A549 (cell line): ENCODE measurements at regions not wholly inside any gene's neighbourhood (a gene's known extent, or its start where the extent isn't known, plus 50 kb on each side); places are given as distances from the start of the nearest gene placed in this dataset.

ENCODE experiments used
- BHLHE40 ChIP-seq: IDR thresholded peaks from 2 replicates; pipeline ENCODE4 v1.6.1; 2012; ENCODE audit warnings: low read depth, low read length, inconsistent platforms
- CEBPB ChIP-seq, 2 experiments: fragments of >200 bp in 1 of 2; sonication (Bioruptor Twin) in 1 of 2; formaldehyde crosslinking in 1 of 2; IDR thresholded peaks; 2 replicates each; pipeline ENCODE4 v1.6.1; 2012 to 2016
- CTCF ChIP-seq: fragments of >200 bp; sonication (Bioruptor Twin); formaldehyde crosslinking; IDR thresholded peaks from 3 replicates; pipeline ENCODE4 v1.5.1; 2016
- EP300 ChIP-seq, 2 experiments: fragments of >200 bp; sonication (Bioruptor Twin); formaldehyde crosslinking; IDR thresholded peaks; 2 replicates in 1 of 2; 3 replicates in 1 of 2; pipeline ENCODE4 v1.6.1; 2016 to 2017
- HDAC2 ChIP-seq: fragments of 200-600 bp; sonication (generic); IDR thresholded peaks from 2 replicates; pipeline ENCODE4 v1.6.1; 2016
- JUNB ChIP-seq: fragments of >200 bp; sonication (Bioruptor Twin); formaldehyde crosslinking; IDR thresholded peaks from 2 replicates; pipeline ENCODE4 v1.6.1; 2016
- MAX ChIP-seq: IDR thresholded peaks from 2 replicates; pipeline ENCODE4 v1.6.1; 2012
- POLR2A ChIP-seq: IDR thresholded peaks from 2 replicates; pipeline ENCODE4 v1.6.1; 2012; ENCODE audit warnings: mild to moderate bottlenecking, low read length
- SMC3 ChIP-seq: fragments of >200 bp; sonication (Bioruptor Twin); formaldehyde crosslinking; IDR thresholded peaks from 3 replicates; pipeline ENCODE4 v1.6.1; 2018; ENCODE audit warnings: inconsistent platforms
- USF2 ChIP-seq: fragments of 450-650 bp; IDR thresholded peaks from 2 replicates; pipeline ENCODE4 v1.6.1; 2014; ENCODE audit warnings: antibody characterized with exemption

GRCh38 chrX:149124526-149125108 lies 380.5 kb downstream of the IDS start:
- TF ChIP-seq POLR2A: no peak
- no peak for TF ChIP-seq CTCF
- TF ChIP-seq JUNB: no peak
- TF ChIP-seq BHLHE40: no peak
- no peak for TF ChIP-seq SMC3
- TF ChIP-seq EP300 (IDR thresholded peaks at IDR 0.05): no peak
- no peak for TF ChIP-seq CEBPB (IDR thresholded peaks at IDR 0.05)
- TF ChIP-seq MAX: no peak
- TF ChIP-seq HDAC2: no peak
- TF ChIP-seq USF2: no peak
